NCI-H187 (cell line): ENCODE measurements at regions not wholly inside any gene's neighbourhood (a gene's known extent, or its start where the extent isn't known, plus 50 kb on each side); places are given as distances from the start of the nearest gene placed in this dataset.
"Not testable (repeated sequence)": the region's sequence is repeated elsewhere in the genome, so short reads cannot be mapped to it uniquely, and the experiment has no call there.

Source experiments
- DNase-seq, 2 experiments: peaks; one replicate each; lab custom pipeline; 2025; lab: John Stamatoyannopoulos, UW

DNA sequence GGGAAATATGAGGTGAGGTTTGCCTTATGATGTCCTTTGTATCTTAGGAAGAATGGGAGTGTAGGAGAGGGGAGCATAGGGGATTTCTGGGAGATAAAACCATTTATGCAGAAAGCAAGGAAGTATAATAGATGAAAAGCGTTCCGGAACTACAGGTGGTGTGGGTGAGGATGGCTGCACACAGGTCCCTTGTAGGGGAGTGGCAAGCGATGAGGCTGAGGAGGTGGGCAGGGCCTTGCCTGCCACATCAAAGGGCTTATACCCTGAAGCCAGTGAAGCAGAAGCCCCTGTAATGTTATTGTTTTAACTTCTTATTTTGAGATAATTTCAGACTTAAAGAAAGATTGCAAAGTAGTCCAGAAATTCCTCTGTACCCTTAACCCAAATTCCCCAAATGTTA is 107.3 kb upstream of the IKBKE start:
- not testable (repeated sequence) for DNase-seq

DNA sequence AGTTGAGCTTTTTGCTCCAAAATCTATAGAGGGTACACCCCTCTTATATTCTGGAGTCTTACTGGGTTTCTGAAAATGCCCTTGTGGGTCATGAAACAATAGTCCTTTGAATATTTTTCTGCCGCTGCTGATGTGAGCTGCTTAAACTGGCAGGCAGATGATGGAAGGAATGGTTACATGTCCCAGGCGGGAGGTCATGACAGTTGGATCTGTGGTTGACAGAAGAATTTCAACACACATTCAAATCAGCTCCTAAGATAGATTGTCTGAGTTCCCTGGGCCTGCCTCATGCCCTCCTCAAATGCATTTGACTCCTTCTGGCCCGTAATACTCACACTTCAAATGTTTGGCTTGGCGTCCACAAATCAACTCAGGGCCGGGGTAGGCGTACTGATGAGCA is 105.0 kb upstream of the IKBKE start:
- DNase-seq: not testable (repeated sequence)

DNA sequence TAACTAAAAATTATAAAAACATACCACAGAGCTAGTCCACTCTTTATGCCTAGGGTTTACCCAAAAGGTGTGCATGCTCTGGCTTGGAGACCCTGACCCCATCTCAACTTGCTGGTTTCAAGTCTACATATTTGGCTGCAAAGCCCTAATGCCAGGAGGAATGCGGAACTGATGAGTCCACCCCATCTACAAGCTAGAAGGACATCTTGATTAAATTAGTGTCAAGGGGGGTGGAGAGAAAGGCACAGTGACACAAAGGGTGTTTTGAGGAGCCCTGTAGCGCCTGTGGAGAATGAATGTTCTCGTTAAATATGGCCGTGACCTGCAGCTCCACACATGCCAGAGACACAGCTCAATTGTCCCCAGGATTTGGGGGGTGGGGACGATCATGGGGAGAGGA is 104.1 kb upstream of the IKBKE start:
- DNase-seq: not testable (repeated sequence)

DNA sequence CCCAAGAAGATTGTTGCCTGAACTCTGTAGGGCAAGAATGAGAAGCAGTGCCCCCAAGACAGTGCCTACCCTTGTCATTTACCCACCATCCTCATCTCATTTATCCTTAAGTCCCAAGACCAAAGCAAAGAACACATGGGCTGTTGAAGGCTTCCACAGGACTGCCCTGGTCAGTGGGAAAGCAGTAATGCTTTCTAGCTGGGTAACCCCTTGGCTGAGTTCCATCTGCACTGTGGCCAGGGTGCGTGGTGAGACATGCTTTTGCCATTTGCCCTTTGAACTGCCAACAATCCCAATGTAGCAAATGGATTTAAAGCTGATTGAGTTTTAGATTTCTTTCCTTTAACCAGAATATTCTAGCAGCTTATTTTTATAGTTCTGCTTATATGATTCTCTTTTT is 103.5 kb upstream of the IKBKE start:
- not testable (repeated sequence) for DNase-seq

DNA sequence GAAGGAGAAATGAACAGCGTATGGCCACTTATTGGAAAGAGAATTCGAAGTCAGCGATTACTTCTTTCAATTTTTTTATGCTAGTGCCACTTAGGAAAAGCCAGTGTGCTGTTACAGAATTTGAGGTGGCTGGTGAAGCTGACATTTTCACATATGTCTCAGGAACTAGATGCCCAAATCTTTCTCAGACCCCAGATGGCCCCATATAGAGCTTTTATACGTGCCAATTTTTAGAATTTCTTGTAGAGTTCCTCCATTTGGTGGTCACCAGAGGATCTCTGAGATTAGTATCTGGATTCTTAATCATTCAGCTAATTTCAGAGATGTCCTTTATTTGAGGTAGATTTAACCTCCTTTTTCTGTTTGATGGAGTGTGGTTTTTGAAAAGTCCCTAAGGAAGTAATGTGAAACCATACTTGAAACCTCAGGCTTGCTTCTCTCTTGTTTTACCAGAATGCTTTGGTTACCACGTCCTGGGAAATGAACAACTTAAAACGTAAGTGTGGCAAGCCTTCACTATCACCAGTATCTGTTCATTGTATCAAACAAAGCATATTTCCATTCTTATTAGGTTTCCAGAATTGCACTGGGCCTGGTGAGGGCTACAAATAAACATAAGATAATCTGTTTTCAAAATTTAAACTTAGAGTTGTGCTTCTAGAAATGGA is 102.2 kb upstream of the IKBKE start:
- DNase-seq: not testable (repeated sequence)

DNA sequence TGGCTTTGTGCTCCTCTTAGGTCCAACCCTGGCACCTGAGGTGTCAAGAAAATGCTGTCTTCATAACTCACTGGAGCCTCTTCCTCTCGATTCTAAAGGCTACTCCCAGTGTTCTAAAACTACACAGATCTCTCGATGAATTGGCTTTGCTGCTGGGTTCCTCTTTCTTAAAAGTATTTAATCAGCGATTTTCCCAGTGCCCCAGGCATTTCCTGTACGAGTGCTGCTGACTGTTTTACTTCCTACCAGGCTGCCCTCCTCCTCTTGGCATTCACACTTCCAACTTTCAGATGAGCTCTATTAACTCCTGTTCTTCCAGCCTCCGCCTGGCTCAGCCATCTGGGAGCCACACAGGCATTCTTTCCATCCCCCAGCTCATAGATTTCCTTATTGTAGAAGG is 95.6 kb upstream of the IKBKE start:
- not testable (repeated sequence) for DNase-seq

DNA sequence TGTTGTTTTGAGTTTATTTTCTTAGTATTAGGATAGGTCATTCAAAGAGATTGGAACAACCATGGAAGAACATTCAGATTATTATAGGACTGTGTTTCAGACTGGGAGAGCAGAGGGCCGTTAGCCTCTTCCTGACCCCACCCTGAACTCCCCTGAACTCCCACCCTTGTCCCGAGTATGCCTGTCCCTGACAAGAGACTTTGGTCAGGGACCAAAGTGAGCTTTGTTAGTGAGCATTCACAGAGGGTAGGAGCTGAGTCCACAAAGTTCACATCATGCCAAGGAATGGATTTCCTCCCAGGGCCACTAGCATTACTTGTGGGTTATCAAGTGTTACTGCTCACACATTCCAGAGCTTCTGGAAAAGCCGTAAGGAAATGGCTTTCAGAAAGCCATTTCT is 94.7 kb upstream of the IKBKE start:
- not testable (repeated sequence) for DNase-seq

DNA sequence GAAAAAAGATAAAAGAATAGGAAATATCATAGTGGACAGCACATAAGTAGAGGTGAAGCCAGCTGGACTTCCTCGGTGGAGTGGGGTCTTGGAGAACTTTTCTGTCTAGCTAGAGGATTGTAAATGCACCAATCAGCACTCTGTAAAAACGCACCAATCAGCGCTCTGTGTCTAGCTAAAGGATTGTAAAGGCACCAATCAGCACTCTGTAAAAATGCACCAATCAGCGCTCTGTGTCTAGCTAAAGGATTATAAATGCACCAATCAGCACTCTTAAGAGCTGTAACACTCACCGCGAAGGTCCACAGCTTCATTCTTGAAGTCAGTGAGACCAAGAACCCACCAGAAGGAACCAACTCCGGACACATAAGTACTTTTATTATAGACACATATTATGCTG is 91.8 kb upstream of the IKBKE start:
- not testable (repeated sequence) for DNase-seq

DNA sequence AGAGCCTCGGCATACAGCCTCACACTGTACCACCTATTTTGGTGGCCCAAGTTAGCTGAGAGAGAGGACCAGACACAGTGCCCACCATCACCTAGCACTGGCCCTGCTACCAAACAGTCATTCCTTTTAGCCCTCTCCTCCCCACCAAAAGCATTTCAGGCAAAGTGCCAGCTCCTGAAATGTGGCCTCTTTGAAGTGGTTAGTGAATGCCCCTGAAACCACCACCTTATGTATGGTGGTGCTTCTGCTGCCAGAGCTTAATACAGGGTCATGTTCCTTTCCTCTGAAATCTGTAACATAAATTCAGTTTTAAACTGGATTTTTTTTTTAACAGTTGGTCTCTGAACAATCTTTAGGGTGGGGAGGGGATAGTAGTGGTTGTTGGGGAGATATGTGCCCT is 91.0 kb upstream of the IKBKE start:
- DNase-seq: not testable (repeated sequence)

DNA sequence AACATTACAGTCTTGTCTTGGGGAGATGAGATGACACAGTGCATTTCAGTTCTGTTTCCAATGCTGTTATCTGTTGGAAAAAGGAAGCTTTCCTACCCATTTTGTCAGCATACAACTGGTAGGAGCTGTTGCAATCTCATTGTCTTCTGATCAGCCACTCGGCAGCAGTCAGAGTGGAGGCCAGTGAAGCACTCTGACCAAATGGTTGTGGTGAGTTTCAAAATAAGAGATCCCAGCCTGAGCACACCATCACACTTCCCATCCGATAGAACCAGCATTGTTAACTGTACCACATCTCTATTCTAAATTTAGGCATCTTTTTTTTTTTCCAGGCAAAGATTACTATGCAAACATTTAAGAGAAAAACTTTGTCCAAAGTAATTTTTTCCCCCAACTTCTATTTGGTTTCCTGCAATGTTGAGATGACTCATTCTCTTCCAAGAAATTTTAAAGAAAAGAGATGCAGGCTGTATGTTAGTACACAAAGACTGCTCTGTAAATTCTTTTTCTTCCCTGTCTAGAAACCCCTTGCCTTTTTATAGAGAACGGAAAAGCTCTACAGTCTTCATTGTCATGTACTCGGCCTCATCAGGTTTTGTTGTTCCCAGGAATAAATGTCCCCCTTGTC is 90.0 kb upstream of the IKBKE start:
- DNase-seq: not testable (repeated sequence)

DNA sequence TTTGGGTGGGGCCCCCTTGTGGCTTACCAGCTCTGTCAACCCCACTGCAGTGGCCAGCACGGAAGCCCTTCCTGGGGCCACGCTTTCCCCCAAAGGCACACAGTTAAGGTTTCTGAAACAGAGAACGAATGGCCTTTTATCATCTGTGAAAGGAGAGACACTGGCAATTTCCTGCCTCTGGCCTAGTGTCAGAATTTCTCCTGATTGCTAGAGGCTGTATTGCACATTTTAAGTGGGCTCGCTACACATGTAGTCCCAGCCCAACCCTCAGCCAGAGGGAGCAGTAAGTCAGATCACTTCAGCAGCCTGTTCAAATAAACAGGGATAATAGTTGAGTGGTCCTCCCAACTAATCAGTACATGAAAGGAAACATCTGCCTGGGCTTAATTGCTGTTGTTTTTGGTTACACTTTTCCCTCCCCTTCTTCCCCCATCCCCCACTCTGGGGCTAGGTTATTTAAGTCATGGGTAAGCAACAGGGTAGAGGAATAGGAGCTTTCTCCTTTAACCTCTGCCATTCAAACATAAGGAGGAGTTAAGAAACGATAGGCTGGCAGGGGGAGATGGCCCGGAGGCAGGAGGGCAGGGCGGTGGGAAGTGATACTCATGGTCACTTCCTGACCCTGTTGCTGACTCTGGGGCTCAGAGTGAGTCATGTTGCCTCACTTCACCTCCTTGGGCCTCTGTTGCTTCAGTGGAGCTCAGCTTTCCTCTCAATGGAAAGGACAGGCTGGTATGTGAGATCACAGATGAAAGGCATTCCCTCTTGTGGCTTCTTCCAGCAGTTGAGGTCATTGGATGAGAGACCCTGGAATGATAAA is 89.3 kb upstream of the IKBKE start:
- DNase-seq: peak; percentile 25 to 49

DNA sequence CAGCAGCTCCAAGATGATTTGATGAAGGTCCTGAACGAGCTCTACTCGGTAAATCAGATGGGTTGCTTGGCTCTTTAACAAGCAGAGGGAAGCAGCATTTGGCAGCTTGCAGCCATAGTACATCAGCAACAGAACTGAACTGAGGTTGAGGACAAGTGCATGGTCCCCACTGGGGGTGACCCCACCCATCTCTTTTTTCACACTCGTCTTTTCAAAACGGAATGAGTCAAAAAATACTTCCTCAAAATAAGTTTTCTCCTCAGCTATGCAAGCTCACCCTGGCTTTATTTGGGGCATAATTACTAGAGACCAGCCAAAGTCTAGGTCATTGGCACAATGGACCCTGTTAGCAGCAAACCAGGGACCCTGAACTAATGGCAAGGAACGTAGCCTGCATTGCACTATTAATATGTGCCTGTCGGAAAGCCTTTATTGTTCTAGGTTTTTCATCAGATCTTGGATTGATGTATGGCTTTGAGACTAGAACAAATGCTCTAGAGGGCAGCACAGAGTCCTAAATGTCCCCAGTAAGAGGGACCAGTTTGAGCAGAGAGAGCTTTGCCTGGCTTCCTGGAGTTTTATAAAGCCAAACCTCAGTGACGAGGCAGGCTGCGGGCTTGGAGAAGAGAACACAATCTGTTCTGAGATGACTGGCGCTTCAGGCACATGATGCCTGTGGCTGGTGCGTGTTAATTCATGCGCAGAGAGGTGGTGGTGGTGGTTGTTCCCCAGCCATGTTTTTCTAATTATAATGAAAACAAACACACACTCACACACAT is 86.1 kb upstream of the IKBKE start:
- peak in 1 of 2 experiments; percentile 28 for DNase-seq

DNA sequence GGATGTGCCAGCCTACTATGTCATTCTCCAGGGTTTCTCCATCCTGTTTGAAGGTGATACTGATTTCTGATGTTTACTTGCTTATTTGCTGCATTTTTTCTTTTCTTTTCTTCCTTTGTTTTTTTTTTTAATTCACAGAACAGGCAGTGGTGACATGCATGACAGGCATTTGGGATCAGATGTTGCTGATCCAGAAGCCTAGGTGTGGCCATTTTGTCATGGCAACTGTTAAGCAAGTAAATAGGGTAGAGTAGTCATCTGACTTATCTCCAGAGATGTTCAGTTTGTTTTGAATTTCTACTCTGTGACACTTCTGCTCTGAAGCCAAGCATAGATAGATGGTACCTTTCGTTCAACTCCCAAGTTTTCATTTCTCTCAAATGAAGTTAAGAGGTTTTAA is 85.4 kb upstream of the IKBKE start:
- not testable (repeated sequence) for DNase-seq

DNA sequence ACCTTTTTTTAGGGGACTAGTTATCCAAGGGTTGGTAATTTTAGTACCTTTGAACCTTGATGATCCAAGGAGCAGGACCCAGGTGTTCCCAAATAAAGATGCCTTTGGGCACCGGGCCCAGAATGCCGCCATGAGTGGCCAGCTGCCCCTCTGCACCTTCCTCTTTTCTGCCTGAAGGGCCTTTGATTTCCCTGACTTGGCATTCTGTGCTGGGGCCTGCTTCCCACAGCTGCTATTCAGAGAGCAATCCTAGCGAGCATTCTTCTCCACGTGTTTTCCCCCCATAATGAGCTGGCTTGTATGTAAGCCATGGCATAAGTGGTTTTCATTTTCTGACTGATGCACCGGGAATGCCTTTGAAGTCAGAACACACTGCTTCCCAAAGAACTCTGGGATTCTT is 82.6 kb upstream of the IKBKE start:
- not testable (repeated sequence) for DNase-seq

DNA sequence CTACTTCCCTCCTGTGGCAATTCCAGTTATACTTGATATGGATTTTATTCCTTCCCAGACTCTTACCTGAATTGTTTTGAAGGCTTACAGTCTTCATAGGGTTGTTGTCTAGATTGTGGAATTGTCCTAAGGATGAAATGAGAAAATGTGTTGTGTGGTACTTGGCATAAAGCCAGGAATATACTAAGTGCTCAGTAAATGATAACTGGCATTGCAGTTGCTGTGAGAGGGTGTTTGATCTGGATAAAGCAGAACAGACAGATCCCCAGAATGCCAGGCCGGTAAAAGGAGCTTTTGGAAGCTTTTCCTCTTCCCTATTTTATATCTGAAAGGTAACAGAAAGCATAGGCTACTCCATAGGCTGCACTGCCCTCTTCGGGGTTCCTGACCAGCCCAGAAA is 78.4 kb upstream of the IKBKE start:
- not testable (repeated sequence) for DNase-seq

DNA sequence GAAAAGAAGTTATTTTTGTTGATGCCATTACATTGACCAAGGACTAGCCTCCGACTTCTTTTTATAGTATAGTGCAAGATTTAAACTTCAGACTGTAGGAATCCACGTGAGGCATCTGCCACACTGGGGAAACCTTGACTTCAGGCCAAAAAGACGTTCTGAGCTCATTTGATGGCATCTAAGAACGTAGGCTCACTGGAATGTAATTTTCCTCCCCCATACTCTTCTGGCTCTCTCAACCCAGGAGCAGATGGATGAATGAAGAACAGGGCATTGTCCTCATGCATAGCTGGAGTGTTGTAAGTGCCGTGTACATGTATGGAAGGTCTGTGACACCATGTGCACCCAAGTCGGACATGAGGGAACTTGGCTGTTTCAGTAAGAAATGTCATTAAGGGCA is 72.8 kb upstream of the IKBKE start:
- not testable (repeated sequence) for DNase-seq

DNA sequence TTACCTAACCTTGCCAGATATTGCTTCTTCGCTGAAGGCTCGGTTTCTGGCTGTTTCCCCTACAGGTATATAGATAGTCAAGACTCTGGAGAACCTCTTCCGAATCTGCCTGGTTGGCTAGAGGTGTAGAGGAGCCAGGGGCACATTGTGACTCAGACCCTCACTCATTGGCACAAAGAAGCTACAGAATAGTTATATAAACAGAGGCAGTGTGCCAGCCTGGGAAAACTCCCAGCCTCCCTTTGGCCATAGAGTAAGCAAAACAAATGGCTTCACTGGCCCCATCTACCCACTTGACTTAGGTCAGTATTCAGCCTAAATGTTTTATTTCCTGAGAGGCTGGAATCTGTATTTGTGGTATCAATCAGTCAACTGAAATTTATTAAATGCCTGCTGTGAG is 72.0 kb upstream of the IKBKE start:
- DNase-seq: not testable (repeated sequence)

DNA sequence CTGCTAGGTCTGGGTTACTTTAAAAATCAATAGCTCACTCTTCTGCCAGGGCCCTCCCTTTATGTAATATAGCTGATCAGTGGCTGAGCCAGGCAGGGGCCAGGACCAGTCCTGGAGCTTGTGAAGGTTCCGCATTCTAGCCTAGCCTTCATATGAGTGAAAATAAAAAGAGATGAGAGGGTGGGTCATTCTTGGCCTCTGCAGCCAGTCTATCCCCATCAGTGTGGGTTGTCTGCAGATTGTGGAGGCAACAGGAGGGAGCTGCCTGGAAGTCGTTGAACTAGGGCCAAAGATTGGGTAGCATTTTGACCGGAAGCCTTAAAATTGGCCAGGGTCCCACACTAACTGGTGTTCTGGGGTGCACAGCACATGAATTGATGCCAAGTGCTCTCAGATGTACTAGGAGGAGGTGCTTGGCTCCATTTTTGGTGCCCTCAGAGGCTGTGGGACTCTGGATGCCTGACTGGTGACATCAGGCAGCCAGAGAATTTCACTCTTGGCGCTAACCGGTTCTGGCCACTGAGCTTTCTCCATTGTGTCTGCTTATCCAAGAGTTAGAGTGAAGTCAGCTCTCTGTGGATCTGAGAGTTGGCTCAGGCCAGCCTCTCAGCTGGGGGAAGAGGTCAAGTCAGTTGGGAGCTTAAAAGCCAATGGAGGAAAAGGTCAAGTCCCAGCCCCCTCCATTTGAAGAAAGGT is 66.5 kb upstream of the IKBKE start:
- not testable (repeated sequence) for DNase-seq

DNA sequence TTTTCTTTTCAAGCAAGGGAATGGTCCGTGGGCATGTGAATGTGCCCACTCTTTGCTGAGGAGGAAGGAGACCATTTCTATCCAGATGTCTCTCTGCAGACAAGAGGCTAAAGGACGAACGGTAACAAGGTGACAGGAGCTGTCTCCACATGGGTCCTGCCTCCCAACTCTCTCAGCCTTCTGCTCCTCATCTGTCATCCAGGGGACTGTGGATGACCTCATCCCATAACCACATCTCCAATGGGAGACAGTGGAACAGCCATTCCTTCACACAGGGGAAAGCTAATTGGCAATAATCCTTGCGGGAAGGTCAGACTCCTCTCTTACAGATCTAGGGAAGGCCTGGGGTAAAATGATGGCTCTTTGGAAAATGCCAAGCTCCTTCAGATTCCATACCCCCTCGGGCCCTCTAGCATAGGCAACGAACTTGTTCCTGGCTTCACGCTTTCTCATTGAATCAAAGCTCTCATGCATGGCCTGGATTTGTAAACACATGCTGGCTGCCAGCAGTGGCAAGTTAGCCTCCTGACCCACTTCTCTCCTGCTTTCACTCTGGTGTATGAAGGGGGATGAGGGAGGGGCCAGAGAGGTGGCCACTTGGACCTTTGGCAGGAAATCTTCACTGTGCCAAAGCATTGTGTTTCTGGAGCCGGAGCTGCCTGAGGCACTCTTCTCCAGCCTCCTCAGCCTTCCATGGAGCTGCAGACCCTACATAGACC is 65.8 kb upstream of the IKBKE start:
- DNase-seq: not testable (repeated sequence)

DNA sequence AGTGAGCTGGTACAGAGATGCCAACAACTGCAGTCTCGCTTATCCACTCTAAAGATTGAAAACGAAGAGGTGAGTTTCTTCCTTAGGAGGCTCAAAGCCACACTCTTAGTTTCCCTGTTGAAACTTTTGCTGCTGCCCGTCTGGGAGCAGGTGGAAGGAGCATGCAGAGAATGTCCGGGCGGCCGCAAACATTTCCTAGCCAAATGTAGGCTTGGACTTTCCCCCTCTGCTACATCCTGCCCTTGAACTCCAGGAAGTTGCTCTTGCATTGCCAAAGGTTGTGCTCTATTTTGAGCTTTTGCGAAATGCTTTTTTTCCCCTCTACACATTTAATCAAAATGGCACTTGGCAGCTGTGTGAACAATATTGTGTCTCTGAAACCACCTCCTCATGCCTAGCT is 65.0 kb upstream of the IKBKE start:
- DNase-seq: not testable (repeated sequence)
